Stomach (tissue), 4 donors: ENCODE measurements at regions not wholly inside any gene's neighbourhood (a gene's known extent, or its start where the extent isn't known, plus 50 kb on each side); places are given as distances from the start of the nearest gene placed in this dataset.

Experiments used
- POLR2A ChIP-seq, 4 donors: fragments of 450-650 bp; IDR thresholded peaks; one replicate each; pipeline ENCODE4 v1.6.1; 2016; ENCODE audit warnings: antibody characterized with exemption in 4 of 4, control low read depth in 2 of 4, mild to moderate bottlenecking in 1 of 4, moderate library complexity in 1 of 4
- TF ChIP-seq, protein P1 (sequence below), 7 experiments: fragments of 450-650 bp in 4 of 7; fragments of 200-600 bp in 3 of 7; sonication (generic) in 3 of 7; IDR thresholded peaks; one replicate each; pipeline ENCODE4 v1.5.1; 2016 to 2019; ENCODE audit warnings: antibody characterized with exemption in 7 of 7, control low read depth in 2 of 7, mild to moderate bottlenecking in 1 of 7

DNA sequence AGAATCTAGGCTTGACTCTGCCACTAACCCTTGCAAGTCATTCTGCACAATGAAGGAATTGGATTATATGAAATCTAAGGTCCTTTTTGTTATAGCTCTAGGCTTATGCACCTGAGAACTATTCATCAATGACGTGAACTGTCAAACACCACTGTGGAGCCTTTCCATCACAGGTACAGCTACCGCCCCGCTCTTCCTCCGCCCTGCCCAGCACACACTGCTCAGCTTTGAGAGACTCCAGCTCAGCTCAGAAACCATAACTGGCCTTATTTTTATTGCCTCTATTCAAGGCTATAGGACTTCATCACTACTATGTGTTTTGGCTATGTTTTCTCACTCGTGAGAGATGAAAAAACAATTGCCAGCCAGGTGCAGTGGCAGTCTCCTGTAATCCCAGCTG, 88.2 kb upstream of the RPL34 start:
- no peak for TF ChIP-seq POLR2A (IDR thresholded peaks at IDR 0.05)
- TF ChIP-seq, protein P1, sequence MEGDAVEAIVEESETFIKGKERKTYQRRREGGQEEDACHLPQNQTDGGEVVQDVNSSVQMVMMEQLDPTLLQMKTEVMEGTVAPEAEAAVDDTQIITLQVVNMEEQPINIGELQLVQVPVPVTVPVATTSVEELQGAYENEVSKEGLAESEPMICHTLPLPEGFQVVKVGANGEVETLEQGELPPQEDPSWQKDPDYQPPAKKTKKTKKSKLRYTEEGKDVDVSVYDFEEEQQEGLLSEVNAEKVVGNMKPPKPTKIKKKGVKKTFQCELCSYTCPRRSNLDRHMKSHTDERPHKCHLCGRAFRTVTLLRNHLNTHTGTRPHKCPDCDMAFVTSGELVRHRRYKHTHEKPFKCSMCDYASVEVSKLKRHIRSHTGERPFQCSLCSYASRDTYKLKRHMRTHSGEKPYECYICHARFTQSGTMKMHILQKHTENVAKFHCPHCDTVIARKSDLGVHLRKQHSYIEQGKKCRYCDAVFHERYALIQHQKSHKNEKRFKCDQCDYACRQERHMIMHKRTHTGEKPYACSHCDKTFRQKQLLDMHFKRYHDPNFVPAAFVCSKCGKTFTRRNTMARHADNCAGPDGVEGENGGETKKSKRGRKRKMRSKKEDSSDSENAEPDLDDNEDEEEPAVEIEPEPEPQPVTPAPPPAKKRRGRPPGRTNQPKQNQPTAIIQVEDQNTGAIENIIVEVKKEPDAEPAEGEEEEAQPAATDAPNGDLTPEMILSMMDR (IDR thresholded peaks at IDR 0.05) = no peak
